OCI-LY3 (cell line): ENCODE measurements at regions not wholly inside any gene's neighbourhood (a gene's known extent, or its start where the extent isn't known, plus 50 kb on each side); places are given as distances from the start of the nearest gene placed in this dataset.

ENCODE experiments used
- CTCF ChIP-seq: fragments of 200-600, 300-600 bp; sonication (generic); IDR thresholded peaks from 2 replicates; pipeline ENCODE4 v1.5.1; 2014; ENCODE audit warnings: antibody characterized with exemption, low read length, low read depth
- EZH2phosphoT487 ChIP-seq: fragments of 200-600 bp; shearing (Covaris generic); IDR thresholded peaks from 2 replicates; pipeline ENCODE4 v1.6.1; 2018; ENCODE audit warnings: antibody characterized with exemption, mixed run types, low read depth

DNA sequence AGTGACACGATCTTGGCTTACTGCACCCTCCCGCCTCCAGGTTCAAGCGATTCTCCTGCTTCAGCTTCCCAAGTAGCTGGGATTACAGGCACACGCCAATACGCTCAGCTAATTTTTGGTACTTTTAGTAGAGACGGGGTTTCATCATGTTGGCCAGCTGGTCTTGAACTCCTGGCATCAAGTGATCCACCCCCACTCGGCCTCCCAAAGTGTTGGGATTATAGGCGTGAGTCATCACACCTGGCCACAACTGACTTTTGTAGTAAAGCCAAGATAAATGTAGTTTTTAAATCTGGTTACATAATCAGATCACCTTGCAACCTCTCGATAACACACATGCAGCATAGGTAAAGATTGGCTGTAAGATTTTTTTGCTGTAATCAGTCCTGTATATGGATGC, 657.5 kb upstream of the DPPA4 start:
- TF ChIP-seq CTCF, result no peak
- no peak for TF ChIP-seq EZH2phosphoT487
